Lower lobe of right lung (tissue), 2 donors: ENCODE measurements at regions not wholly inside any gene's neighbourhood (a gene's known extent, or its start where the extent isn't known, plus 50 kb on each side); places are given as distances from the start of the nearest gene placed in this dataset.

Experiments
- ATAC-seq, 2 donors: fragments of 200-7000 bp; cut with Tn5 transposase; one replicate each; pipeline ENCODE4 v1.9.1; 2020 to 2022; ENCODE audit warnings: mild to moderate bottlenecking in 2 of 2, moderate library complexity in 2 of 2
- DNase-seq: peaks from one replicate; pipeline ENCODE4 v3.0.0-alpha.2; 2020
- H3K27ac ChIP-seq: fragments of 200-600 bp; one replicate; pipeline ENCODE4 v1.8.0; 2022
- H3K27me3 ChIP-seq: fragments of 200-600 bp; one replicate; pipeline ENCODE4 v1.8.0; 2022; ENCODE audit warnings: low read depth
- H3K36me3 ChIP-seq: fragments of 200-600 bp; one replicate; pipeline ENCODE4 v1.8.0; 2022; ENCODE audit warnings: mild to moderate bottlenecking
- H3K4me1 ChIP-seq: fragments of 200-600 bp; one replicate; pipeline ENCODE4 v1.8.0; 2022
- H3K4me3 ChIP-seq: fragments of 200-600 bp; one replicate; pipeline ENCODE4 v1.8.0; 2022; ENCODE audit warnings: mild to moderate bottlenecking
- H3K9me3 ChIP-seq: fragments of 200-600 bp; one replicate; pipeline ENCODE4 v1.8.0; 2022
- intact Hi-C: fragments of 100-400 bp; cut with DNase I; formaldehyde crosslinking; loops from one replicate; pipeline ENCODE4 v1.11.0; 2022
- TF ChIP-seq, protein P1 (sequence below): fragments of 200-600 bp; IDR thresholded peaks from one replicate; pipeline ENCODE4 v1.8.0; 2022; ENCODE audit warnings: antibody characterized with exemption, mild to moderate bottlenecking
- donor health status: DM: no; HTN: yes; CAD: no; lungs with severe emphysema.

DNA sequence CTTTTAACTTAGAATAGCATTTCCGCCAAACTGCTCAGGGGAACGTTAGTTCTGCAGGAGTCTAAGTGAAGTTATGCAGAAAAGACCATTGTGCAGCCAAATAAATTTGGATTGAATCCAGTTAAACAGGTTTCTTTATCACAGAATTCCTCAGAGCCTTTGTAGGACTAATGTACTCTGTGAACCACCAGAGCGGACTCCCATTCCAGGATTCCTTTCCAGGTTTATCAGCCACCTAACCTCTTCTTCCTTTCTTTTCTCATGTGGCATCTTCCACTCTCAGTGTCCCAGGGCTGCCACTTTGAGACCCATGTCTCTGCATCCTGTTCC is 350.4 kb downstream of the TSN start:
- no peaks in the 10 kb centered on the region for H3K4me1 ChIP-seq
- no peak overlapping the region for H3K27ac ChIP-seq
- TF ChIP-seq, protein P1, sequence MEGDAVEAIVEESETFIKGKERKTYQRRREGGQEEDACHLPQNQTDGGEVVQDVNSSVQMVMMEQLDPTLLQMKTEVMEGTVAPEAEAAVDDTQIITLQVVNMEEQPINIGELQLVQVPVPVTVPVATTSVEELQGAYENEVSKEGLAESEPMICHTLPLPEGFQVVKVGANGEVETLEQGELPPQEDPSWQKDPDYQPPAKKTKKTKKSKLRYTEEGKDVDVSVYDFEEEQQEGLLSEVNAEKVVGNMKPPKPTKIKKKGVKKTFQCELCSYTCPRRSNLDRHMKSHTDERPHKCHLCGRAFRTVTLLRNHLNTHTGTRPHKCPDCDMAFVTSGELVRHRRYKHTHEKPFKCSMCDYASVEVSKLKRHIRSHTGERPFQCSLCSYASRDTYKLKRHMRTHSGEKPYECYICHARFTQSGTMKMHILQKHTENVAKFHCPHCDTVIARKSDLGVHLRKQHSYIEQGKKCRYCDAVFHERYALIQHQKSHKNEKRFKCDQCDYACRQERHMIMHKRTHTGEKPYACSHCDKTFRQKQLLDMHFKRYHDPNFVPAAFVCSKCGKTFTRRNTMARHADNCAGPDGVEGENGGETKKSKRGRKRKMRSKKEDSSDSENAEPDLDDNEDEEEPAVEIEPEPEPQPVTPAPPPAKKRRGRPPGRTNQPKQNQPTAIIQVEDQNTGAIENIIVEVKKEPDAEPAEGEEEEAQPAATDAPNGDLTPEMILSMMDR = no peak
- intact Hi-C loops = no loop called here
- DNase-seq (no peak), ATAC-seq (no peak)
- no peaks in the 10 kb centered on the region for H3K36me3 ChIP-seq
- H3K4me3 ChIP-seq = no peak overlapping the region
- no peaks in the 10 kb centered on the region for H3K27me3 ChIP-seq
- no peaks in the 10 kb centered on the region for H3K9me3 ChIP-seq

DNA sequence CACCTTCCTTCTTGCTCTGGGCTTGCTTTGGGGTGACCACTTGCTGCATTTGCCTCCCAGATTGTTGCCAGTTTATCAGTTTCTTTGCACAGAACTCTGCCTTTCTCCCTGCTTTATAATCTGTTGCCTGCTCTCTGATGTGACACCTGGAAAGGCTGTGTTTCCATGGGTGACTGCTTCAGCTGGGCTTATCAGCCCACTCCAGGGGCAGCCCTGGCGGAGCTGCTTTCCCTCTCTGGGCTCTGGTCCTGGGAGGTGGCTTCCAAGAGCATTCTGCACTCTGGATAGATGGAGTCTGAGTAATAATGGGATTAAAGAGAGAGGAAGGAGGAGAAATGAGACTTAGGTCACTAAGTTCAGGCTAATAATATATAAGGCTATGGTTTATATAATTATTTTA is 352.7 kb downstream of the TSN start:
- Histone ChIP-seq H3K27ac (no peak overlapping the region), H3K9me3 (no peaks in the 10 kb centered on the region), H3K36me3 (no peaks in the 10 kb centered on the region), H3K27me3 (no peaks in the 10 kb centered on the region), H3K4me3 (no peak overlapping the region), H3K4me1 (no peaks in the 10 kb centered on the region)
- no peak for ATAC-seq
- DNase-seq = no peak
- TF ChIP-seq, protein P1 = no peak
- intact Hi-C loops = no loop called here

DNA sequence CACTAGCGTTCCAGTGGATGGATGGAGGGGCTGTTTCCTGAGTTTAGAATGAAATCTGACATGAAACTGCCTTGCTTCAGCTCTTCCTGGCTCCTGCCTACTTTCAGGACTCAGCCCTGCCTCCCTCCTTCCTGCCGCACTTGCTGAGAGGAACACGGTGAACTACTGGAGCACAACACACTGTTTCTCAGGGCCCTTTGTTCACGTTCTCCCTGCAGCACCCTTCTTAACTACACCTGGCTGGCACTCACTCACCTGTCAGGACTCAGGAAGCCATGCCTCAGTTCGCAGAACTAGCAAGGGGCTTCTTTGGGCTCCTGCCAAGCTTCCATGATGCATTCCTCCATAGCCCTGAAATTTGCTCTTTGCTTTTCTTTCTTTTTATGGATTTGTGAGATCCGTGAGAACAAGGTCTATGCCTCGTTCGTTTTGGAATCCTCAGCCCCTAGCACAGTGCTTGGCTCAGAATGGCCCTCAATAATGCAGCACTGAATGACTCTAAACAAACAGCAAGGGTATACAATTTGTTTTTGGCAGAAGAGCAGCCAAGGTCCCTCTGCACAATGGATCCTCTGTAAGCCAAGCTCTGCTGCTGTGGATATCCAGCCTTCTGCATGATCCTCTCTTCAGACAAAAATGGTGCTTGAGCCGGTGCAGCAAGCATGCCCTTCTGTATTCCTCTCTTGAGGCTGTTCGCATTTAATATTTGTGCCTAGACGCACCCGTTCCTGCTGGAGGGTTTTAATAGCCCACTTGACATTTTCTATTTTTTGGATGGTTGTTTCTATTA is 357.0 kb downstream of the TSN start:
- no peak for DNase-seq
- TF ChIP-seq, protein P1 = no peak
- Histone ChIP-seq H3K4me1 (no peaks in the 10 kb centered on the region), H3K36me3 (no peaks in the 10 kb centered on the region), H3K27me3 (no peaks in the 10 kb centered on the region), H3K9me3 (no peaks in the 10 kb centered on the region), H3K4me3 (no peak overlapping the region), H3K27ac (no peak overlapping the region)
- intact Hi-C loops = no loop called here
- ATAC-seq = no peak

DNA sequence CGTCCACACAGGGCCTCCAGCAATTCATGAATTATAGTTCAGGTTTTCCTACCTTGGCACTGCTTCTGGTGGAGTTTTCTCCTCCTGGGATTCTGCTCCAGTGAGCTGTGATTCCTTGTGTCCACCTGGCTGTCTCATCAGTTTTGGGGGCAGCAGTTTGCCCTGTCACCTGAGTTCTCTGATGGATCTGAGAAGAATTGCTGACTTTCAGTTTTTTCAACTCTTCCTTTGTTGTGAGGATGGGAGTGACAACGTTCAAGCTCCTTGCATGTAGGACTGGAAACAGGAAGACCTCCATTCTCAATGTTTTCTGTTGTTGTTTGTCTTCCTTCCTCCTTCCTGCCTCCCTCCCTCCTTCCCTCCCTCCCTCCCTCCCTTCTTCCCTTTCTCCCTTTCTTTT is 359.0 kb downstream of the TSN start:
- TF ChIP-seq, protein P1 = no peak
- intact Hi-C loops = no loop called here
- no peak overlapping the region for H3K27ac ChIP-seq
- H3K4me1 ChIP-seq = no peaks in the 10 kb centered on the region
- ATAC-seq (no peak), DNase-seq (no peak)
- H3K36me3 ChIP-seq = no peaks in the 10 kb centered on the region
- no peak overlapping the region for H3K4me3 ChIP-seq
- no peaks in the 10 kb centered on the region for H3K27me3 ChIP-seq
- H3K9me3 ChIP-seq = no peaks in the 10 kb centered on the region

DNA sequence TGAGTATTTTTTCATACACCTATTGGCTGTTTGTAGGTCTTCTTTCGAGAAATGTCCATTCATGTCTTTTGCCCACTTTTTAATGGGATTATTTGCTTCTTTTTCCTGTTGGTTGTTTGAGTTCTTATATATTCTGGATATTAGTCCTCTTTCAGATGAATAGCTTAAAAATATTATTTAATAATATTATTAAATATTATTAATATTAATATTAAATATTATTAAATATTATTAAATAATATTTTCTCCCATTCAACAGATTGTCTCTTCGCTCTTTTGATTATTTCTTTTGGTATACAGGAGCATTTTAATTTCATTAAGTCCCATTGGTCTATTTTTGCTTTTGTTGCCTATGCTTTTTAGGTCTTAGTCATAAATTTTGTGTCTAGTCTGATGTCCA is 361.9 kb downstream of the TSN start:
- H3K27ac ChIP-seq = no peak overlapping the region
- TF ChIP-seq, protein P1 = no peak
- H3K4me3 ChIP-seq = no peak overlapping the region
- intact Hi-C loops = no loop called here
- no peak for ATAC-seq
- H3K27me3 ChIP-seq = no peaks in the 10 kb centered on the region
- H3K9me3 ChIP-seq = no peaks in the 10 kb centered on the region
- H3K36me3 ChIP-seq = no peaks in the 10 kb centered on the region
- no peak for DNase-seq
- H3K4me1 ChIP-seq = no peaks in the 10 kb centered on the region
